ENCODE measurements at regions not wholly inside any gene's neighbourhood (a gene's known extent, or its start where the extent isn't known, plus 50 kb on each side); places are given as distances from the start of the nearest gene placed in this dataset.

DNA sequence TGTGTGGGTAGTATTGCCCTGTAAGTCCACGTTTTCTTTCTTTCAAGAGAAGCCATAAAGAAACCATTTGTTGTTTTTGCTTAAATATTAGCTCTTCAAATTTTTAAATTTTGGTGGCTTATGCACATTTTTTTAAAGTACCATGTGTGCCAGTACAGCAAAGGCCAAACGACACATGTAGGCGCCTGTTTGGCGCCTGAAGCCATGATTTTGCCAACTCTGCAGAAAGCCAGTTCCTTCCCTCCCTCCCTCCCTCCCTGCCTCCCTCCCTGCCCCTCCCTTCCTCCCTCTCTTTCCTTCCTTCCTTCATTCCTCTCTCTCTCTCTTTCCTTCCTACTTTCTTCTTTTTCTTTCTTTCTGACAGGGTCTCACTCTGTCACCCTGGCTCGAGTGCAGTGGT lies 65.9 kb upstream of the LIMCH1 start:
- no peak for TF ChIP-seq TAF1 (conservative IDR thresholded peaks at IDR 0.05)
- no peak for TF ChIP-seq SP1 (IDR thresholded peaks at IDR 0.05)
- TF ChIP-seq, protein P1, sequence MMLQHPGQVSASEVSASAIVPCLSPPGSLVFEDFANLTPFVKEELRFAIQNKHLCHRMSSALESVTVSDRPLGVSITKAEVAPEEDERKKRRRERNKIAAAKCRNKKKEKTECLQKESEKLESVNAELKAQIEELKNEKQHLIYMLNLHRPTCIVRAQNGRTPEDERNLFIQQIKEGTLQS (IDR thresholded peaks at IDR 0.05): no peak
- no peak for TF ChIP-seq GABPA (IDR thresholded peaks at IDR 0.05 in 1 of 2, conservative IDR thresholded peaks at IDR 0.05 in 1 of 2)
- Histone ChIP-seq H3K4me1 (ENCODE audit: control insufficient read depth in 4 of 4, insufficient read depth in 4 of 4, low read length in 3 of 4) (no peaks in the 10 kb centered on the region), H3K4me3 (ENCODE audit: low read depth in 1 of 3, low read length in 3 of 3) (no peak overlapping the region), H3K9ac (ENCODE audit: low read depth in 1 of 2, low read length in 2 of 2) (no peak overlapping the region), H3K27me3 (ENCODE audit: control insufficient read depth in 4 of 4, insufficient read depth in 4 of 4, low read length in 3 of 4) (no peaks in the 10 kb centered on the region), H3K9me3 (ENCODE audit: control insufficient read depth in 4 of 4, low read length in 3 of 4) (no peaks in the 10 kb centered on the region), H3K27ac (ENCODE audit: low read depth in 1 of 2, low read length in 2 of 2) (no peak overlapping the region), H3K36me3 (ENCODE audit: control insufficient read depth in 4 of 4, insufficient read depth in 3 of 4, low read depth in 1 of 4, low read length in 3 of 4) (no peaks in the 10 kb centered on the region)
- no peak for DNase-seq (ENCODE audit: low spot score)
- 88% methylated on average over 5 of the region's 5 CpGs for WGBS

DNA sequence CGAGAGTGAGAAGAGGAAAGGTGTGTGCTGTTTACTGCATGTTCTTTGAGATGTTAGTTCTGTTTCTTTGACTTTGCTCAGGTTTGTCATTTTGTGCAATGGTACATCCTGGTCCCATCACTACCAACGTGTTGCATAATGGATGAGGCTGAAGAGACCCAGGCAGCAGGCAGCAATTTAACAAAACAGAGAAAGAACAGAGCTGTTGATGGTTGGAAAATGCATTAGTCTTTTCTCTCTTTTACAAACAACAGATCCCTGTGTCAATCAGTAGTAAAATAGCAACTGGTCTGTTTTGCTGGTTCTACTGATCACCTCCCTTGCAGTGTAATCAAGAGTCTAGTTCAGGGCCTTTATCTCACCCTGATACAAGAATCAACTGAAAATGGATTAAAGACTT lies 64.8 kb upstream of the LIMCH1 start:
- Histone ChIP-seq H3K36me3 (ENCODE audit: control insufficient read depth in 4 of 4, insufficient read depth in 3 of 4, low read depth in 1 of 4, low read length in 3 of 4) (no peaks in the 10 kb centered on the region), H3K27ac (ENCODE audit: low read depth in 1 of 2, low read length in 2 of 2) (no peak overlapping the region), H3K4me1 (ENCODE audit: control insufficient read depth in 4 of 4, insufficient read depth in 4 of 4, low read length in 3 of 4) (no peaks in the 10 kb centered on the region), H3K4me3 (ENCODE audit: low read depth in 1 of 3, low read length in 3 of 3) (no peak overlapping the region), H3K9me3 (ENCODE audit: control insufficient read depth in 4 of 4, low read length in 3 of 4) (no peaks in the 10 kb centered on the region), H3K9ac (ENCODE audit: low read depth in 1 of 2, low read length in 2 of 2) (no peak overlapping the region), H3K27me3 (ENCODE audit: control insufficient read depth in 4 of 4, insufficient read depth in 4 of 4, low read length in 3 of 4) (no peaks in the 10 kb centered on the region)
- TF ChIP-seq RAD21 (IDR thresholded peaks at IDR 0.05): no peak
- TF ChIP-seq GABPA (IDR thresholded peaks at IDR 0.05 in 1 of 2, conservative IDR thresholded peaks at IDR 0.05 in 1 of 2): no peak
- DNase-seq (ENCODE audit: low spot score): no peak
- 74% methylated on average over 2 of the region's 2 CpGs for WGBS

GRCh38 chr4:41475402-41475801 lies 62.6 kb upstream of the LIMCH1 start:
- no peak overlapping the region for H3K4me3 ChIP-seq (ENCODE audit: low read depth in 1 of 3, low read length in 3 of 3)
- H3K27me3 ChIP-seq (ENCODE audit: control insufficient read depth in 4 of 4, insufficient read depth in 4 of 4, low read length in 3 of 4): no peaks in the 10 kb centered on the region
- no peaks in the 10 kb centered on the region for H3K36me3 ChIP-seq (ENCODE audit: control insufficient read depth in 4 of 4, insufficient read depth in 3 of 4, low read depth in 1 of 4, low read length in 3 of 4)
- no peaks in the 10 kb centered on the region for H3K4me1 ChIP-seq (ENCODE audit: control insufficient read depth in 4 of 4, insufficient read depth in 4 of 4, low read length in 3 of 4)
- no peak for DNase-seq (ENCODE audit: low spot score)
- WGBS: 100% methylated on average over 1 of the region's 1 CpG
- TF ChIP-seq MAX (IDR thresholded peaks at IDR 0.05) (no peak), EGR1 (IDR thresholded peaks at IDR 0.05; ENCODE audit: low read depth in 2 of 2) (no peak), CTCF (IDR thresholded peaks at IDR 0.05; ENCODE audit: low read depth, low read length, missing input control) (no peak), FOXA1 (IDR thresholded peaks at IDR 0.05) (no peak), YY1 (IDR thresholded peaks at IDR 0.05) (no peak)
- TF ChIP-seq, protein P1 (IDR thresholded peaks at IDR 0.05): no peak
- no peak overlapping the region for H3K9ac ChIP-seq (ENCODE audit: low read depth in 1 of 2, low read length in 2 of 2)
- no peaks in the 10 kb centered on the region for H3K9me3 ChIP-seq (ENCODE audit: control insufficient read depth in 4 of 4, low read length in 3 of 4)
- no peak overlapping the region for H3K27ac ChIP-seq (ENCODE audit: low read depth in 1 of 2, low read length in 2 of 2)

DNA sequence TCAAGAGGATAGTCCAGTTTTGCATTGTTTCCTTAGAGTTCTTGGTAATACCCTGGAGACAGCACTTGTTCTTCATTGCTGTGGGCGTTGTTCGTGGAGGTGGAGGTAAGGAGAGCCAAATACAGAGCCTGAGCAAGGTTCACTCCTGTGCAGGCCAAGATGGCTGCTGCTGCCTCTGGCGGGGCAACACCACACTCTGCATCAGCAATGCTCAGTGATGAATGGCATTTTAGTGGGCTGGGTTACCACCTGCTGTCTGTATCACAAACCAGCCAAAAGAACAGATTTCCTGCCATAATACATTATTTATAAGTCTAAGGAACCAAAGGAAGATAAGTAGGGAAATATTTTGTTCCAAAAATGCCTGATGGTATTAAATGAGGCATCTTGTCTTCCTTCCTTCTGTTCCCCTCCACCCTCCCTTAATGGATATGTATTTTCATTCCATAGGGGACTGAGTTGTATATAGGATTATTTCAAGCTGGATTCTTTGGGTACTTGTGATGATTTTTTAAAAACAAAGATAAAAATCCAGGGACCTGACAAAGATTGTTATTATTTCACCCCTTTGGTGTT lies 61.6 kb upstream of the LIMCH1 start:
- 89% methylated on average over 3 of the region's 3 CpGs for WGBS
- no peak for DNase-seq (ENCODE audit: low spot score)
- TF ChIP-seq SP1 (IDR thresholded peaks at IDR 0.05) (no peak), MAX (IDR thresholded peaks at IDR 0.05) (no peak), RAD21 (IDR thresholded peaks at IDR 0.05) (no peak), FOXA1 (IDR thresholded peaks at IDR 0.05) (no peak), GABPA (IDR thresholded peaks at IDR 0.05 in 1 of 2, conservative IDR thresholded peaks at IDR 0.05 in 1 of 2) (no peak), CTCF (IDR thresholded peaks at IDR 0.05; ENCODE audit: low read depth, low read length, missing input control) (no peak)
- TF ChIP-seq, protein P1 (IDR thresholded peaks at IDR 0.05): no peak
- TF ChIP-seq, protein P2, sequence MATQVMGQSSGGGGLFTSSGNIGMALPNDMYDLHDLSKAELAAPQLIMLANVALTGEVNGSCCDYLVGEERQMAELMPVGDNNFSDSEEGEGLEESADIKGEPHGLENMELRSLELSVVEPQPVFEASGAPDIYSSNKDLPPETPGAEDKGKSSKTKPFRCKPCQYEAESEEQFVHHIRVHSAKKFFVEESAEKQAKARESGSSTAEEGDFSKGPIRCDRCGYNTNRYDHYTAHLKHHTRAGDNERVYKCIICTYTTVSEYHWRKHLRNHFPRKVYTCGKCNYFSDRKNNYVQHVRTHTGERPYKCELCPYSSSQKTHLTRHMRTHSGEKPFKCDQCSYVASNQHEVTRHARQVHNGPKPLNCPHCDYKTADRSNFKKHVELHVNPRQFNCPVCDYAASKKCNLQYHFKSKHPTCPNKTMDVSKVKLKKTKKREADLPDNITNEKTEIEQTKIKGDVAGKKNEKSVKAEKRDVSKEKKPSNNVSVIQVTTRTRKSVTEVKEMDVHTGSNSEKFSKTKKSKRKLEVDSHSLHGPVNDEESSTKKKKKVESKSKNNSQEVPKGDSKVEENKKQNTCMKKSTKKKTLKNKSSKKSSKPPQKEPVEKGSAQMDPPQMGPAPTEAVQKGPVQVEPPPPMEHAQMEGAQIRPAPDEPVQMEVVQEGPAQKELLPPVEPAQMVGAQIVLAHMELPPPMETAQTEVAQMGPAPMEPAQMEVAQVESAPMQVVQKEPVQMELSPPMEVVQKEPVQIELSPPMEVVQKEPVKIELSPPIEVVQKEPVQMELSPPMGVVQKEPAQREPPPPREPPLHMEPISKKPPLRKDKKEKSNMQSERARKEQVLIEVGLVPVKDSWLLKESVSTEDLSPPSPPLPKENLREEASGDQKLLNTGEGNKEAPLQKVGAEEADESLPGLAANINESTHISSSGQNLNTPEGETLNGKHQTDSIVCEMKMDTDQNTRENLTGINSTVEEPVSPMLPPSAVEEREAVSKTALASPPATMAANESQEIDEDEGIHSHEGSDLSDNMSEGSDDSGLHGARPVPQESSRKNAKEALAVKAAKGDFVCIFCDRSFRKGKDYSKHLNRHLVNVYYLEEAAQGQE (IDR thresholded peaks at IDR 0.05): no peak
- no peak overlapping the region for H3K9ac ChIP-seq (ENCODE audit: low read depth in 1 of 2, low read length in 2 of 2)
- H3K9me3 ChIP-seq (ENCODE audit: control insufficient read depth in 4 of 4, low read length in 3 of 4): no peaks in the 10 kb centered on the region
- H3K27me3 ChIP-seq (ENCODE audit: control insufficient read depth in 4 of 4, insufficient read depth in 4 of 4, low read length in 3 of 4): no peaks in the 10 kb centered on the region
- H3K36me3 ChIP-seq (ENCODE audit: control insufficient read depth in 4 of 4, insufficient read depth in 3 of 4, low read depth in 1 of 4, low read length in 3 of 4): no peaks in the 10 kb centered on the region
- no peak overlapping the region for H3K27ac ChIP-seq (ENCODE audit: low read depth in 1 of 2, low read length in 2 of 2)
- H3K4me1 ChIP-seq (ENCODE audit: control insufficient read depth in 4 of 4, insufficient read depth in 4 of 4, low read length in 3 of 4): no peaks in the 10 kb centered on the region
- no peak overlapping the region for H3K4me3 ChIP-seq (ENCODE audit: low read depth in 1 of 3, low read length in 3 of 3)
